ENCODE measurements at regions not wholly inside any gene's neighbourhood (a gene's known extent, or its start where the extent isn't known, plus 50 kb on each side); places are given as distances from the start of the nearest gene placed in this dataset.

DNA sequence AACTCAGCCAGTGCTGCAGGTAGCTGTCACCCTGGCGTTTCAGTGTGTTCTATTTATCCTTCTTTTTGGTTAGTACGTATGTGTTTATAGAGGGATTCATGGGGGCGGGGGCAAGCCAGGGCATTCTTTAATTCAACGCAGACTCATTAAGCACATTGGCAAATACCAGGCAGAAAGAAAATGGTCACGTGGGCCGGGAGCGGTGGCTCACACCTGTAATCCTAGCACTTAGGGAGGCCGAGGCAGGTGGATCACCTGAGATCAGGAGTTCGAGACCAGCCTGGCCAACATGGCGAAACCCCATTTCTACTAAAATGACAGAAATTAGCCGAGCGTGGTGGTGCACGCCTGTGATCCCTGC lies 69.1 kb downstream of the HAPSTR1 start:
- dilution Hi-C loops (cut with MboI; ENCODE audit: extremely low pct_ligation_motif_present, low sequenced_read_pairs) (no loop called here), intact Hi-C loops (cut with micrococcal nuclease) (loop anchor here (1.0 to 2.0 kb wide), 2 partner anchors 1021 to 1348 kb away; no protein-coding TSS in a partner anchor)
- TF ChIP-seq GATA2 (IDR thresholded peaks at IDR 0.05; ENCODE audit: insufficient read depth, insufficient read length, low read depth, low read length) = no peak
- no peak for TF ChIP-seq POLR2AphosphoS5 (IDR thresholded peaks at IDR 0.05; ENCODE audit: insufficient read depth, low read depth, low read length)
- TF ChIP-seq FOS (IDR thresholded peaks at IDR 0.05; ENCODE audit: borderline replicate concordance, insufficient read depth, low read length) = no peak
- TF ChIP-seq, protein P1, sequence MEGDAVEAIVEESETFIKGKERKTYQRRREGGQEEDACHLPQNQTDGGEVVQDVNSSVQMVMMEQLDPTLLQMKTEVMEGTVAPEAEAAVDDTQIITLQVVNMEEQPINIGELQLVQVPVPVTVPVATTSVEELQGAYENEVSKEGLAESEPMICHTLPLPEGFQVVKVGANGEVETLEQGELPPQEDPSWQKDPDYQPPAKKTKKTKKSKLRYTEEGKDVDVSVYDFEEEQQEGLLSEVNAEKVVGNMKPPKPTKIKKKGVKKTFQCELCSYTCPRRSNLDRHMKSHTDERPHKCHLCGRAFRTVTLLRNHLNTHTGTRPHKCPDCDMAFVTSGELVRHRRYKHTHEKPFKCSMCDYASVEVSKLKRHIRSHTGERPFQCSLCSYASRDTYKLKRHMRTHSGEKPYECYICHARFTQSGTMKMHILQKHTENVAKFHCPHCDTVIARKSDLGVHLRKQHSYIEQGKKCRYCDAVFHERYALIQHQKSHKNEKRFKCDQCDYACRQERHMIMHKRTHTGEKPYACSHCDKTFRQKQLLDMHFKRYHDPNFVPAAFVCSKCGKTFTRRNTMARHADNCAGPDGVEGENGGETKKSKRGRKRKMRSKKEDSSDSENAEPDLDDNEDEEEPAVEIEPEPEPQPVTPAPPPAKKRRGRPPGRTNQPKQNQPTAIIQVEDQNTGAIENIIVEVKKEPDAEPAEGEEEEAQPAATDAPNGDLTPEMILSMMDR (IDR thresholded peaks at IDR 0.05; ENCODE audit: extremely low read depth in 1 of 2, insufficient read depth in 1 of 2, low read depth in 1 of 2, low read length in 2 of 2) = no peak
- TF ChIP-seq POLR2A (IDR thresholded peaks at IDR 0.05; ENCODE audit: low read depth, low read length) = no peak
- TF ChIP-seq, protein P2, sequence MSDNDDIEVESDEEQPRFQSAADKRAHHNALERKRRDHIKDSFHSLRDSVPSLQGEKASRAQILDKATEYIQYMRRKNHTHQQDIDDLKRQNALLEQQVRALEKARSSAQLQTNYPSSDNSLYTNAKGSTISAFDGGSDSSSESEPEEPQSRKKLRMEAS (IDR thresholded peaks at IDR 0.05; ENCODE audit: insufficient read depth, insufficient read length) = no peak
- TF ChIP-seq EZH2 (IDR thresholded peaks at IDR 0.05; ENCODE audit: borderline replicate concordance, low read depth, low read length, severe bottlenecking) = no peak
- no peak for TF ChIP-seq MYC (IDR thresholded peaks at IDR 0.05; ENCODE audit: low read depth, low read length)
- no peak for TF ChIP-seq JUN (IDR thresholded peaks at IDR 0.05; ENCODE audit: borderline replicate concordance, insufficient read depth, insufficient read length, low read depth)
- Histone ChIP-seq H3K9me1 (replicated peaks; ENCODE audit: control insufficient read depth, extremely low read depth, insufficient read depth, low read length) (no peaks in the 10 kb centered on the region), H3K9me3 (replicated peaks; ENCODE audit: control insufficient read depth, insufficient read depth, low read length) (no peaks in the 10 kb centered on the region), H3K9ac (replicated peaks; ENCODE audit: extremely low read depth, insufficient read depth, low read length) (no peak overlapping the region), H2AFZ (ENCODE audit: low read depth, low read length) (no peak overlapping the region), H3K36me3 (ENCODE audit: control insufficient read depth in 2 of 2, extremely low read depth in 1 of 2, insufficient read depth in 2 of 2, low read length in 2 of 2) (no peaks in the 10 kb centered on the region), H3K27me3 (ENCODE audit: control insufficient read depth in 2 of 2, insufficient read depth in 2 of 2, low read length in 2 of 2) (no peaks in the 10 kb centered on the region), H3K27ac (ENCODE audit: insufficient read depth, low read depth, low read length) (no peak overlapping the region), H3K4me1 (ENCODE audit: control insufficient read depth, extremely low read depth, insufficient read depth, low read length) (no peaks in the 10 kb centered on the region), H3K4me2 (ENCODE audit: insufficient read depth, low read length) (no peak overlapping the region), H3K4me3 (replicated peaks in 1 of 3; ENCODE audit: insufficient read depth in 1 of 3, low read depth in 1 of 3, low read length in 3 of 3) (no peak overlapping the region), H4K20me1 (replicated peaks; ENCODE audit: control insufficient read depth, extremely low read depth, insufficient read depth, low read length) (no peaks in the 10 kb centered on the region), H3K79me2 (ENCODE audit: control insufficient read depth, insufficient read depth, low read length) (no peaks in the 10 kb centered on the region)
- FAIRE-seq = no peak
- BruUV-seq (replicated peaks) = no TSS peak
- ChIA-PET POLR2A (no interaction called here), CTCF (interaction anchor here (1.0 to 3.3 kb wide), 4 partner anchors 21 to 1349 kb away, joined by 3 to 23 read pairs (median 10); partner anchors contain the start of gene GRIN2A)
- DNase-seq (ENCODE audit: low read depth, low spot score) = no peak
